ENCODE measurements at regions not wholly inside any gene's neighbourhood (a gene's known extent, or its start where the extent isn't known, plus 50 kb on each side); places are given as distances from the start of the nearest gene placed in this dataset.

DNA sequence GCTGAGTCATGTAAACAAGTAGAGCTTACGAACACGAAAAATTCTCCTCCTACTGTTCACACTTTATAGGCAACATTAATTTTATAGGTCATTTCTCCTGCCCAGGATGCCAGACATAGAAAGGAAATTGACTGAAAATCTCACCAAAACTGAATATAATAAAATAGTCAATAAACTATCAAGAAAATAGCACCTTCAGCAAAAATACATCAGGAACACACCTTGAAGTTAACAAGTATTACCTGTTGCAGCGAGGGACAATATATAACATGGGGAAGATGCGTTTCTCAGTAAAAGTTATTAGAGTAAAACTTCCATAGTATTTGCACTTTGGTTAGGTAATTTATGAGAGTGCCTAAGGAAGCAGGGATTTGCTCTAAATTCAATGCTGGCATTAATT is 344.6 kb downstream of the KCNJ3 start:
- TF ChIP-seq ZNF701 (tag by site-specific recombination; IDR thresholded peaks at IDR 0.05) (no peak), TRIM28 (IDR thresholded peaks at IDR 0.05; ENCODE audit: borderline replicate concordance, low read length) (no peak)
- H3K27ac ChIP-seq (ENCODE audit: extremely low read depth, low read depth, low read length): no peak overlapping the region
- H3K9me3 ChIP-seq (ENCODE audit: control insufficient read depth, insufficient read depth, low read depth, low read length): no peaks in the 10 kb centered on the region
- ChIA-PET CTCF (no interaction called here), POLR2A (no interaction called here)
- no peaks in the 10 kb centered on the region for H3K4me1 ChIP-seq (ENCODE audit: control insufficient read depth, insufficient read depth, low read length)
- no peaks in the 10 kb centered on the region for H3K36me3 ChIP-seq (ENCODE audit: control insufficient read depth in 2 of 2, insufficient read depth in 1 of 2, low read length in 2 of 2)
- no peak overlapping the region for H3K4me3 ChIP-seq (ENCODE audit: low read depth, low read length)

DNA sequence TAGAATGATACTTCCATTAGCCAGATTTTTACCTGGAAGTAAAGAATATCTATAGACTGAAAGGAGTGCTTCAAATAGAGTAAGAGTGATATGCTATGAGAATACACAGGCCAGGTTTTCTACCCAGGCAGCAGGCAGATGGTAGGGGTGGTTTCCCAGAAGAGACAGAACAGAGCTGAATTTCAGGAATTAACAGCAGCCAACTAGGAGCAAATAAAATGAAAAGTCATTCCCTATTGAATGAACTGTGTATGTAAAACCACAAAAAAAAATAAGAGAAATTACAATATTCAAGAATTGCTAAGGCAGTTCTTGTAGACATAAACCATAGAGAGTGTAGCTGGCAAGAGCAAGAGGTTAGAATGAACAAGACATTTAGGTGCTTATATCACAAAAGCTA is 336.8 kb downstream of the KCNJ3 start:
- POLR2A ChIA-PET: no interaction called here
- no peaks in the 10 kb centered on the region for H3K9me3 ChIP-seq (ENCODE audit: control insufficient read depth, insufficient read depth, low read depth, low read length)
- H3K4me1 ChIP-seq (ENCODE audit: control insufficient read depth, insufficient read depth, low read length): no peaks in the 10 kb centered on the region
- CTCF ChIA-PET: no interaction called here
- H3K4me3 ChIP-seq (ENCODE audit: low read depth, low read length): no peak overlapping the region
- no peak overlapping the region for H3K27ac ChIP-seq (ENCODE audit: extremely low read depth, low read depth, low read length)
- TF ChIP-seq SETDB1 (IDR thresholded peaks at IDR 0.05; ENCODE audit: insufficient read length, low read length) (no peak), ZNF221 (tag by site-specific recombination; IDR thresholded peaks at IDR 0.05; ENCODE audit: borderline replicate concordance) (no peak), ZNF302 (tag by site-specific recombination; IDR thresholded peaks at IDR 0.05; ENCODE audit: low read depth) (no peak), ZNF629 (tag by site-specific recombination; IDR thresholded peaks at IDR 0.05) (no peak), ZNF354C (tag by site-specific recombination; IDR thresholded peaks at IDR 0.05; ENCODE audit: borderline replicate concordance, low read depth) (no peak), ZNF658 (tag by site-specific recombination; IDR thresholded peaks at IDR 0.05) (no peak), ZNF707 (tag by site-specific recombination; IDR thresholded peaks at IDR 0.05) (no peak), HOXA7 (CRISPR knock-in tag; IDR thresholded peaks at IDR 0.05; ENCODE audit: borderline replicate concordance) (no peak), KLF9 (tag by site-specific recombination; IDR thresholded peaks at IDR 0.05; ENCODE audit: low read depth) (no peak), ZNF701 (tag by site-specific recombination; IDR thresholded peaks at IDR 0.05) (no peak), ZNF16 (tag by site-specific recombination; IDR thresholded peaks at IDR 0.05; ENCODE audit: low read depth) (no peak), ZNF558 (tag by site-specific recombination; IDR thresholded peaks at IDR 0.05) (no peak), ZNF121 (tag by site-specific recombination; IDR thresholded peaks at IDR 0.05) (no peak), SP7 (tag by site-specific recombination; IDR thresholded peaks at IDR 0.05) (no peak), GLIS2 (tag by site-specific recombination; IDR thresholded peaks at IDR 0.05) (no peak)
- TF ChIP-seq, protein P1, sequence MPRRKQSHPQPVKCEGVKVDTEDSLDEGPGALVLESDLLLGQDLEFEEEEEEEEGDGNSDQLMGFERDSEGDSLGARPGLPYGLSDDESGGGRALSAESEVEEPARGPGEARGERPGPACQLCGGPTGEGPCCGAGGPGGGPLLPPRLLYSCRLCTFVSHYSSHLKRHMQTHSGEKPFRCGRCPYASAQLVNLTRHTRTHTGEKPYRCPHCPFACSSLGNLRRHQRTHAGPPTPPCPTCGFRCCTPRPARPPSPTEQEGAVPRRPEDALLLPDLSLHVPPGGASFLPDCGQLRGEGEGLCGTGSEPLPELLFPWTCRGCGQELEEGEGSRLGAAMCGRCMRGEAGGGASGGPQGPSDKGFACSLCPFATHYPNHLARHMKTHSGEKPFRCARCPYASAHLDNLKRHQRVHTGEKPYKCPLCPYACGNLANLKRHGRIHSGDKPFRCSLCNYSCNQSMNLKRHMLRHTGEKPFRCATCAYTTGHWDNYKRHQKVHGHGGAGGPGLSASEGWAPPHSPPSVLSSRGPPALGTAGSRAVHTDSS (tag by site-specific recombination; IDR thresholded peaks at IDR 0.05): no peak
- TF ChIP-seq, protein P2, sequence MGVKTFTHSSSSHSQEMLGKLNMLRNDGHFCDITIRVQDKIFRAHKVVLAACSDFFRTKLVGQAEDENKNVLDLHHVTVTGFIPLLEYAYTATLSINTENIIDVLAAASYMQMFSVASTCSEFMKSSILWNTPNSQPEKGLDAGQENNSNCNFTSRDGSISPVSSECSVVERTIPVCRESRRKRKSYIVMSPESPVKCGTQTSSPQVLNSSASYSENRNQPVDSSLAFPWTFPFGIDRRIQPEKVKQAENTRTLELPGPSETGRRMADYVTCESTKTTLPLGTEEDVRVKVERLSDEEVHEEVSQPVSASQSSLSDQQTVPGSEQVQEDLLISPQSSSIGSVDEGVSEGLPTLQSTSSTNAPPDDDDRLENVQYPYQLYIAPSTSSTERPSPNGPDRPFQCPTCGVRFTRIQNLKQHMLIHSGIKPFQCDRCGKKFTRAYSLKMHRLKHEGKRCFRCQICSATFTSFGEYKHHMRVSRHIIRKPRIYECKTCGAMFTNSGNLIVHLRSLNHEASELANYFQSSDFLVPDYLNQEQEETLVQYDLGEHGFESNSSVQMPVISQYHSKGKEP (tag by site-specific recombination; IDR thresholded peaks at IDR 0.05): no peak
- TF ChIP-seq, protein P3, sequence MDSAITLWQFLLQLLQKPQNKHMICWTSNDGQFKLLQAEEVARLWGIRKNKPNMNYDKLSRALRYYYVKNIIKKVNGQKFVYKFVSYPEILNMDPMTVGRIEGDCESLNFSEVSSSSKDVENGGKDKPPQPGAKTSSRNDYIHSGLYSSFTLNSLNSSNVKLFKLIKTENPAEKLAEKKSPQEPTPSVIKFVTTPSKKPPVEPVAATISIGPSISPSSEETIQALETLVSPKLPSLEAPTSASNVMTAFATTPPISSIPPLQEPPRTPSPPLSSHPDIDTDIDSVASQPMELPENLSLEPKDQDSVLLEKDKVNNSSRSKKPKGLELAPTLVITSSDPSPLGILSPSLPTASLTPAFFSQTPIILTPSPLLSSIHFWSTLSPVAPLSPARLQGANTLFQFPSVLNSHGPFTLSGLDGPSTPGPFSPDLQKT (IDR thresholded peaks at IDR 0.05; ENCODE audit: borderline replicate concordance, low read depth, low read length): no peak
- TF ChIP-seq, protein P4, sequence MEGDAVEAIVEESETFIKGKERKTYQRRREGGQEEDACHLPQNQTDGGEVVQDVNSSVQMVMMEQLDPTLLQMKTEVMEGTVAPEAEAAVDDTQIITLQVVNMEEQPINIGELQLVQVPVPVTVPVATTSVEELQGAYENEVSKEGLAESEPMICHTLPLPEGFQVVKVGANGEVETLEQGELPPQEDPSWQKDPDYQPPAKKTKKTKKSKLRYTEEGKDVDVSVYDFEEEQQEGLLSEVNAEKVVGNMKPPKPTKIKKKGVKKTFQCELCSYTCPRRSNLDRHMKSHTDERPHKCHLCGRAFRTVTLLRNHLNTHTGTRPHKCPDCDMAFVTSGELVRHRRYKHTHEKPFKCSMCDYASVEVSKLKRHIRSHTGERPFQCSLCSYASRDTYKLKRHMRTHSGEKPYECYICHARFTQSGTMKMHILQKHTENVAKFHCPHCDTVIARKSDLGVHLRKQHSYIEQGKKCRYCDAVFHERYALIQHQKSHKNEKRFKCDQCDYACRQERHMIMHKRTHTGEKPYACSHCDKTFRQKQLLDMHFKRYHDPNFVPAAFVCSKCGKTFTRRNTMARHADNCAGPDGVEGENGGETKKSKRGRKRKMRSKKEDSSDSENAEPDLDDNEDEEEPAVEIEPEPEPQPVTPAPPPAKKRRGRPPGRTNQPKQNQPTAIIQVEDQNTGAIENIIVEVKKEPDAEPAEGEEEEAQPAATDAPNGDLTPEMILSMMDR (tag by site-specific recombination; IDR thresholded peaks at IDR 0.05): no peak
- H3K36me3 ChIP-seq (ENCODE audit: control insufficient read depth in 2 of 2, insufficient read depth in 1 of 2, low read length in 2 of 2): no peaks in the 10 kb centered on the region
